ACC112 (cell line): ENCODE measurements at regions not wholly inside any gene's neighbourhood (a gene's known extent, or its start where the extent isn't known, plus 50 kb on each side); places are given as distances from the start of the nearest gene placed in this dataset.

Experiments used
- H2AFZ ChIP-seq: fragments of 200-600 bp; sonication (generic); one replicate; pipeline ENCODE4 v1.6.0; 2017; ENCODE audit warnings: antibody characterized with exemption, low read length; ENCODE audit not compliant: unreplicated experiment
- H3K27ac ChIP-seq: fragments of 200-600 bp; sonication (generic); 2 replicates; pipeline ENCODE4 v1.5.1; 2014; ENCODE audit warnings: low read depth, mild to moderate bottlenecking, antibody characterized with exemption, low read length, moderate library complexity
- H3K27me3 ChIP-seq: fragments of 200-600 bp; sonication (generic); 2 replicates; pipeline ENCODE4 v1.6.1; 2014; ENCODE audit warnings: mild to moderate bottlenecking, antibody characterized with exemption, low read length, moderate library complexity, mixed read lengths; ENCODE audit not compliant: insufficient read depth
- H3K36me3 ChIP-seq: fragments of 200-600 bp; sonication (generic); 2 replicates; pipeline ENCODE4 v1.6.1; 2016; ENCODE audit warnings: mild to moderate bottlenecking, antibody characterized with exemption, low read length, moderate library complexity, mixed read lengths; ENCODE audit not compliant: insufficient read depth
- H3K4me1 ChIP-seq: fragments of 200-600 bp; sonication (generic); one replicate; pipeline ENCODE4 v1.6.1; 2016; ENCODE audit warnings: low read length, mixed read lengths; ENCODE audit not compliant: insufficient read depth, unreplicated experiment, control insufficient read depth
- H3K4me3 ChIP-seq: fragments of 200-600 bp; sonication (generic); 2 replicates; pipeline ENCODE4 v1.5.1; 2014; ENCODE audit warnings: mild to moderate bottlenecking, low read depth, low read length
- H3K79me2 ChIP-seq: fragments of 200-600 bp; sonication (generic); one replicate; pipeline ENCODE4 v1.6.0; 2016; ENCODE audit warnings: low read length; ENCODE audit not compliant: control insufficient read depth, unreplicated experiment, insufficient read depth

DNA sequence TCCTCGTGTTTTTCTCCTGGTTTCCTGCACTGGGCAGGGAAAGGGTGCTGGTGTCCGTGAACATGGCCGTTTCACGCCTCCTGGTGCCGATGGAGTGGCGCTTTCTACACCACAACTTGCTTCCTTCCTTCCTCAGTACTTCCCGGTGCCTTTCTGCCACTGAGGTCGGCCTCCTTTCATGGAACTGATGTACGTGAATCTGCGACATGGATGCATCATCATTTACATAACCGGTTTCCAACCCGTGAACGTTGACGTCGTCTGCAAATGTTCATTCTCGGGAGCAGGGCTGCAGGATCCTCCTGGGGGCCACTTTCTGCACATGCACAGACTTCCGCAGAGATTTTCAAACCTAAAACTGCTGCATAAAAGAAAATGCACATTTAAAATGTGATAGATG, 474.4 kb downstream of the BRD1 start:
- Histone ChIP-seq H3K36me3 (no peaks in the 10 kb centered on the region), H3K79me2 (no peaks in the 10 kb centered on the region), H2AFZ (no peak overlapping the region), H3K27me3 (no peaks in the 10 kb centered on the region), H3K4me3 (no peak overlapping the region), H3K27ac (no peak overlapping the region), H3K4me1 (no peaks in the 10 kb centered on the region)

DNA sequence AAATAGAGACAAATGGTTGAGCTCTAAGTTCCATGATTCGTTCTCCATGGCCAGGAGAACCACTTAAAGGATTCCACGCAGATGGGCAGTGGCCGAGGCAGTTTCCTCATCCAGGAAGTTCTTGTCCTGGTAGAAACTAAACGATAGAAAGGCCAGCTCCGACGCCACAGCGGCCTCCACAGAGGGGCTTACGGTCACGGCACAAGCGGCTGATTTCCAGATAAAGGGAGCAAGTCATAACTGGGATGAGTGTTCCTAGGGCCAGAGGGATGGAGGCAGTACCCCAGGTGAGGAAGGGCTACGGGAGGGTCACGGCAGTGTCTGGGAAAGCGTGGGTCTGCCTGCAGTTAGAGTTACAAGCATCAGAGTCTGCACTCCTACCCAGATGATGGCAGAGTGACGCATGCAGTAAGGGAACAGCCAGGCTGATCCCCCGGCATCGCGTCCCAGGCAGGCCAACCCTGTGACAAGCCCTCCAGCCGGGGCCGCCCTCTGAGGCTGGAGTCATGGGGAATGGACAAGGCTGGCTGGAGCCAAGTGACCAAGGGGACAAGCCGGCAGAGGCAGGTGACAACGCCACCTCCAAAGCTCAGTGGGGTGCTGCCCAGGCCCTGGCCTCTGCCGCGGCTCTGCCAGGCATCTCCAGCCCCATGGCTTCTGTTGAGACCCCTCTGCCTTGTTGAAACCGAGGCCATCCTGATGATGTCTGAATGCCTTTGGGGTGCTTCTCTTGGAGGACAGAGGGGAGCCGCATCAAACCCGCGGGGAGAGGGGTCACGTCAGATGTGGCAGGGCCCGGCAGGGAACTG, 475.1 kb downstream of the BRD1 start:
- Histone ChIP-seq H3K79me2 (no peaks in the 10 kb centered on the region), H2AFZ (no peak overlapping the region), H3K4me3 (no peak overlapping the region), H3K36me3 (no peaks in the 10 kb centered on the region), H3K27me3 (no peaks in the 10 kb centered on the region), H3K4me1 (no peaks in the 10 kb centered on the region), H3K27ac (no peak overlapping the region)

DNA sequence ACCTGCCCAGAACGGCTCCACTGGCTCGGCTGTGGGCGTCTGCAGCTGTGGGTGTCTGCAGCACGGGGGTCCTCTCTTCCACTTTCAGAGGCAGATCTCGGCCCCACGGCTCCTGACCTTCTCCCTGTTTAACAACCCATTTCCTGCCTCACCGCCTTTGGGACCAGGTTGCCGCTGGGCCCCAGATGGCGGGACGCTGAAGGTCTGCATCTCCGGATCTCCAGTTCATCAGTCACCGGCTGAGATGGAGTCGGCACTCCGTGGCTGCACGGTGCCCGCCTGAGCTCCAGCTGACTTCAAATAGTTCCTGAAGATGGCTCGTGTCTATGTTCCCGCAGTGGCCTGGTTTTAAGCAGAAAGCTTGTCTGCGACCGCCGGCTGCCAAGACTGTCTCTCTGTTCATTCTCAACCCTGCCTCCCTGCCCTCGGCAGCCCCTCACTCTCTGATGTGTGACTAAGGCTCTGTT, 475.9 kb downstream of the BRD1 start:
- Histone ChIP-seq H3K79me2 (no peaks in the 10 kb centered on the region), H3K36me3 (no peaks in the 10 kb centered on the region), H2AFZ (no peak overlapping the region), H3K27ac (no peak overlapping the region), H3K4me3 (no peak overlapping the region), H3K4me1 (no peaks in the 10 kb centered on the region), H3K27me3 (no peaks in the 10 kb centered on the region)

DNA sequence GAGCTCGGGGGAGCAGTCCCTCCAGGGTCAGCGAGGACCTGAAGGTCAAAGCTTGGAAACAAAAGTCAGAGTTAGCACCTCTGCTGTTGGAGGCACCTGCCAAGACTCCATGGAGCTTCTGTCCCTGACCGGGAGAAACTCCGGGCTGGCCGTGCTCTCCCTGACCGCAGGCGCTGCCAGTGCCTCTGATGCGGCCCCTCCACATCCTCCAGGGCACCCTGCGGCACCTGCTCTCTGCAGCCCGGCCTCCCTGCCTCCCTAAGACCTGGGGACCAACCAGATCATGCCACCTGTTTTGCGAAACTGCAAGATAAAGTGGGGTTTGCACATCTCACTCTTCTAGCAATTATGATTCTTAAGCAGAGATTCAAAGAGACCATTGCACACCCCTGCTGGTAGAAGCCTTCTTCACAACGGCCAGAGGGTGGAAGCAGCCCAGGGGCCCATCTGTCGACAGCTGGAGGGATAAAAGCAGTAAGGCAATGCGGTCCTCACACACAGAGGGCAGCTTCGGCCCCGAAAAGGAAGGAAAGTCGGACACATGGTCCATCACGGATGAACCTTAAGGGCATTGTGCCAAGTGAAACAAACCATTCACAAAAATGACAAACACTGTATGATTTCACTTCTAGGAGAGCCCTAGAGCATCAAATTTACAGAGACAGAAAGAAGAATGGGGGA, 477.1 kb downstream of the BRD1 start:
- no peak overlapping the region for H3K27ac ChIP-seq

GRCh38 chr22:49349841-49350381, 477.8 kb downstream of the BRD1 start:
- no peaks in the 10 kb centered on the region for H3K36me3 ChIP-seq
- H3K4me3 ChIP-seq = no peak overlapping the region
- H3K4me1 ChIP-seq = no peaks in the 10 kb centered on the region
- no peak overlapping the region for H2AFZ ChIP-seq
- H3K27ac ChIP-seq = no peak overlapping the region
- H3K79me2 ChIP-seq = no peaks in the 10 kb centered on the region
- no peaks in the 10 kb centered on the region for H3K27me3 ChIP-seq

More for the DNA sequence above, 477.1 kb downstream of the BRD1 start:
- no peak overlapping the region for H3K4me3 ChIP-seq
- H3K27me3 ChIP-seq = no peaks in the 10 kb centered on the region
- H3K36me3 ChIP-seq = no peaks in the 10 kb centered on the region
- no peak overlapping the region for H2AFZ ChIP-seq
- no peaks in the 10 kb centered on the region for H3K79me2 ChIP-seq
- H3K4me1 ChIP-seq = no peaks in the 10 kb centered on the region

GRCh38 chr22:49349181-49349835, 478.4 kb downstream of the BRD1 start:
- no peaks in the 10 kb centered on the region for H3K27me3 ChIP-seq
- no peak overlapping the region for H3K4me3 ChIP-seq
- no peaks in the 10 kb centered on the region for H3K36me3 ChIP-seq

GRCh38 chr22:49348631-49349030, 479.0 kb downstream of the BRD1 start:
- no peak overlapping the region for H3K27ac ChIP-seq
- H3K36me3 ChIP-seq = no peaks in the 10 kb centered on the region
- H3K27me3 ChIP-seq = no peaks in the 10 kb centered on the region
- no peaks in the 10 kb centered on the region for H3K79me2 ChIP-seq
- H3K4me3 ChIP-seq = no peak overlapping the region
- no peaks in the 10 kb centered on the region for H3K4me1 ChIP-seq
- H2AFZ ChIP-seq = no peak overlapping the region

More at GRCh38 chr22:49349181-49349835, 478.4 kb downstream of the BRD1 start:
- no peaks in the 10 kb centered on the region for H3K79me2 ChIP-seq
- H3K4me1 ChIP-seq = no peaks in the 10 kb centered on the region
- H3K27ac ChIP-seq = no peak overlapping the region
- no peak overlapping the region for H2AFZ ChIP-seq

- Histone ChIP-seq H3K36me3 (no peaks in the 10 kb centered on the region), H3K4me3 (no peak overlapping the region), H3K27ac (no peak overlapping the region), H2AFZ (no peak overlapping the region), H3K79me2 (no peaks in the 10 kb centered on the region), H3K4me1 (no peaks in the 10 kb centered on the region), H3K27me3 (no peaks in the 10 kb centered on the region)
Observed at GRCh38 chr22:49347376-49347775, 480.3 kb downstream of the BRD1 start.

- Histone ChIP-seq H3K4me3 (no peak overlapping the region), H2AFZ (no peak overlapping the region), H3K4me1 (no peaks in the 10 kb centered on the region), H3K27ac (no peak overlapping the region), H3K27me3 (no peaks in the 10 kb centered on the region), H3K36me3 (no peaks in the 10 kb centered on the region), H3K79me2 (no peaks in the 10 kb centered on the region)
Observed at GRCh38 chr22:49345896-49346295, 481.8 kb downstream of the BRD1 start.

- no peak overlapping the region for H3K4me3 ChIP-seq
- H3K27ac ChIP-seq = no peak overlapping the region
- H2AFZ ChIP-seq = no peak overlapping the region
- H3K4me1 ChIP-seq = no peaks in the 10 kb centered on the region
- no peaks in the 10 kb centered on the region for H3K79me2 ChIP-seq
- no peaks in the 10 kb centered on the region for H3K36me3 ChIP-seq
- no peaks in the 10 kb centered on the region for H3K27me3 ChIP-seq
Observed at GRCh38 chr22:49344656-49345055, 483.0 kb downstream of the BRD1 start.
